GM13977 (cell line): ENCODE measurements at regions not wholly inside any gene's neighbourhood (a gene's known extent, or its start where the extent isn't known, plus 50 kb on each side); places are given as distances from the start of the nearest gene placed in this dataset.
"Not testable (repeated sequence)": the region's sequence is repeated elsewhere in the genome, so short reads cannot be mapped to it uniquely, and the experiment has no call there.

ENCODE experiments used
- DNase-seq: peaks from one replicate; pipeline ENCODE4 v3.0.0; 2012; ENCODE audit warnings: low spot score
- CTCF ChIP-seq: IDR thresholded peaks from 2 replicates; pipeline ENCODE4 v1.5.1; 2012; ENCODE audit warnings: mild to moderate bottlenecking, control low read depth; ENCODE audit not compliant: insufficient read depth; ENCODE audit errors: extremely low read depth, missing control alignments
- in situ Hi-C: fragments of 300-500 bp; cut with MboI; formaldehyde crosslinking; loops from one replicate; pipeline ENCODE4 v1.12.0; 2022; ENCODE audit warnings: low sequenced_read_pairs, low pct_unique_long_range_greater_than_20kb, mixed read lengths, inconsistent platforms; ENCODE audit not compliant: unreplicated experiment

DNA sequence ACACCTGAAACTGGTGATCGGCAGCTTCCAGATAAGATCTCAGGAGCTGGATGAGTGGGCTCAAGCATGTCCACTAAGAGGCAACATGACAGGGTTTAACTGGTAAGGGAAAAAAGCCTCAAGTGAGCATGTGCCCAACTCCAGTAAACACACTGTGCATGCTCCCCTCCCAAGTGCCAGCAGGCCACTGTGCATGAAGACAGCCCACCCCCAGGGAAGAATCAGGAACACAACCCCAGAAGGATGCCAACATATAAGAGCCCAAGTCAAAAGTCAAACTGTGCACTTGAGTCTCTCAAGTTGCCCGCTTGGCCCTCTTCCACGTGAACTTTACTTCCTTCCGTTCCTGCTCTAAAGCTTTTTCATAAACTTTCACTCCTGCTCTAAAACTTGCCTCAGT lies 311.3 kb upstream of the PRKD1 start:
- TF ChIP-seq CTCF = no peak
- in situ Hi-C loops = no loop called here
- no peak for DNase-seq

GRCh38 chr14:30240018-30240417 lies 312.4 kb upstream of the PRKD1 start:
- no peak for TF ChIP-seq CTCF
- no peak for DNase-seq
- in situ Hi-C loops = no loop called here

- no peak for TF ChIP-seq CTCF
- in situ Hi-C loops = no loop called here
- no peak for DNase-seq
These were observed 313.0 kb upstream of the PRKD1 start for GRCh38 chr14:30240685-30241084.

DNA sequence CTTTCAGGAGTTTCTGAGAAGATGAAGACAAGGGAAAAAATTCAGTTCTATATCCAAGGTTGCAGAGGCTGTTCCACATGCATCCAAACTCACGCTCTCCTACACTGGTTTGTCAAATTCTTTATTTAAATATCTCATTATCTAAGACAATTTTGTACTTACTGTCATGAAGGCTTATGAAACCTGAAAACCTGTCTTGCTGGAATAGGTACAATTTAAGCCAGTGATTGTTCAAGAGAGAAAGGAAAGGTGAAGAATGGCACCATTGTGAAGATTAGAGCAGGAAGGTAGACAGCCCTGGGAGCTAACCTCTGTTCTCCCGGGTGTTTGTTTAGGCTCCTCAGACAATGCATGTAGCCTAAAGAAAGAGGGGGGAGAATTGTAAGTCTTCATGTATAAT lies 315.1 kb upstream of the PRKD1 start:
- DNase-seq = no peak
- in situ Hi-C loops = no loop called here
- TF ChIP-seq CTCF = no peak

DNA sequence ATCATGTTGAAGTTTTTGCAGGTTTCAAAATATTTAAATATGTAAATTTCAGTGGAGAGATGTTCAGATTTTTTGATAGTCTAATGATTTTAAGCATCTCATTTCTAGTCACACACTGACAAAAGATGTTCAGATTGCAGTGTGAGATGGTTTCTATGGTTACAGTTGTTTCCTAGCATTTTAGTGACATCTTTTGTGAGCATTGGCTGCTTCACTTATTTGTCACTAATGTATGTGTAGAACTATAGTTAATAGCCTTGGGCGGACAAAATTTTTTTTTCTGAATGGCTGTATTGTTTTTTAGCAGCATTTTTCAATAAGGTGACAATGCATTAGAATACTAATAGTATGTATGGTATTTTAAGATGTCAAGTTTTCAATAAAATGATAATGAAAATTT lies 315.6 kb upstream of the PRKD1 start:
- no peak for DNase-seq
- no peak for TF ChIP-seq CTCF
- in situ Hi-C loops = no loop called here

GRCh38 chr14:30243805-30244204 lies 315.2 kb upstream of the G2E3 start:
- TF ChIP-seq CTCF = no peak
- in situ Hi-C loops = no loop called here
- no peak for DNase-seq

DNA sequence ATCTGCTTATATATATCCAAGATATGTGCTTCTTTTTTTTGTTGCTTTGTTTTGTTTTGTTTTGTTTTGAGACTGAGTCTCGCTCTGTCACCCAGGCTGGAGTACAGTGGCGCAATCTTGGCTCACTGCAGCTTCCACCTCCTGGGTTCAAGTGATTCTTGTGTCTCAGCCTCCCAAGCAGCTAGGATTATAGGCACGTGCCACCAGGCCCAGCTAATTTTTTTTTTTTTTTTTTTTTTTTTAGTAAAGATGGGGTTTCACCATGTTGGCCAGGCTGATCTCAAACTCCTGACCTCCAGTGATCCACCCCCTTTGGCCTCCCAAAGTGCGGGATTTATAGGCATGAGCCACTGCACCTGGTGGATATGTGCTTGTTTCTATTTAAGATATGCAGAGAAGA lies 314.6 kb upstream of the G2E3 start:
- in situ Hi-C loops, DNase-seq: not testable (repeated sequence)

DNA sequence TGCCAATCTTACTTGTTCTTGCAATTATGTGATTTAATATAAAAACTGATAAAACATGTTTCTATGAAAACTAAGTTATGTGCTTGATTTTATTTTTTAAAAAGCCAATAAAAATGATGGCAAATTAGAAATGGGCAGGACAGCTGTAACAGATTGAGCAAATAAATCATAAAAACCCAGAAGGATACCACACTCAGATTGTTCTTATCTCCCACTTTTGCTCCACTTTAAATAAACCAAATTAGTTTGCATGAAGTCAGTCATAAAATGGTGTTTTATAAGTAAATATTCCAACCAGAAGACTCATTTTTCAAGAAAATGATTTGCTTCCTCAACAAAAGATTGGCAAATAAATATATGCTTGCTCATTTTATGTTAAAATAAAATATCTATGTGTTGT lies 307.9 kb upstream of the G2E3 start:
- no peak for TF ChIP-seq CTCF
- in situ Hi-C loops = no loop called here
- no peak for DNase-seq
